Astrocyte (in vitro differentiated cells and primary cell): ENCODE measurements at regions not wholly inside any gene's neighbourhood (a gene's known extent, or its start where the extent isn't known, plus 50 kb on each side); places are given as distances from the start of the nearest gene placed in this dataset.

Experiments used
- EZH2 ChIP-seq: IDR thresholded peaks from 2 replicates; pipeline ENCODE4 v1.6.1; 2012; ENCODE audit warnings: mild to moderate bottlenecking, low read length, inconsistent platforms; ENCODE audit not compliant: insufficient read depth
- TF ChIP-seq, protein P1 (sequence below): IDR thresholded peaks from 2 replicates; pipeline ENCODE4 v1.5.1; 2011; ENCODE audit warnings: low read depth, mild to moderate bottlenecking, inconsistent platforms, low read length, moderate library complexity; ENCODE audit not compliant: insufficient read depth

DNA sequence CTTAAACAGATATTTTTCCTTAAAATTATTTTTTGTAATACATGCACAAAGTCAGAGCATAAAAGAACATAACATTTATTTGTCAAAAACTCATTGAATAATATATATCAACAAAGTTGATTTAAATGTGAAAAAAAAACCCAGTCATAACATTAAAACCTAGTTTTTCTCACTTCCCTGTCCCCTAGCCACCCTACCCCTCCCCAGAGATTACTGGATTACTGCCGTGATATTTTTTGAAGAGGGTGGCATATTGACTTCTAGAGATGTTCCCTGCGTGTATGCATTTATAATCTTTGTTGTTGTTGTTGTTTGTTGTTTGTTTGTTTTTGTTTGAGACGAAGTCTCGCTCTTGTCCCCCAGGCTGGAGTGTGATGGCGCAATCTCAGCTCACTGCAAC lies 52.4 kb upstream of the ARMC2 start:
- TF ChIP-seq, protein P1, sequence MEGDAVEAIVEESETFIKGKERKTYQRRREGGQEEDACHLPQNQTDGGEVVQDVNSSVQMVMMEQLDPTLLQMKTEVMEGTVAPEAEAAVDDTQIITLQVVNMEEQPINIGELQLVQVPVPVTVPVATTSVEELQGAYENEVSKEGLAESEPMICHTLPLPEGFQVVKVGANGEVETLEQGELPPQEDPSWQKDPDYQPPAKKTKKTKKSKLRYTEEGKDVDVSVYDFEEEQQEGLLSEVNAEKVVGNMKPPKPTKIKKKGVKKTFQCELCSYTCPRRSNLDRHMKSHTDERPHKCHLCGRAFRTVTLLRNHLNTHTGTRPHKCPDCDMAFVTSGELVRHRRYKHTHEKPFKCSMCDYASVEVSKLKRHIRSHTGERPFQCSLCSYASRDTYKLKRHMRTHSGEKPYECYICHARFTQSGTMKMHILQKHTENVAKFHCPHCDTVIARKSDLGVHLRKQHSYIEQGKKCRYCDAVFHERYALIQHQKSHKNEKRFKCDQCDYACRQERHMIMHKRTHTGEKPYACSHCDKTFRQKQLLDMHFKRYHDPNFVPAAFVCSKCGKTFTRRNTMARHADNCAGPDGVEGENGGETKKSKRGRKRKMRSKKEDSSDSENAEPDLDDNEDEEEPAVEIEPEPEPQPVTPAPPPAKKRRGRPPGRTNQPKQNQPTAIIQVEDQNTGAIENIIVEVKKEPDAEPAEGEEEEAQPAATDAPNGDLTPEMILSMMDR, result no peak
- TF ChIP-seq EZH2, result no peak
